HG03139 (cell line): ENCODE measurements at regions not wholly inside any gene's neighbourhood (a gene's known extent, or its start where the extent isn't known, plus 50 kb on each side); places are given as distances from the start of the nearest gene placed in this dataset.
A peak's percentile ranks its signal among the peaks of the same experiment; 100 is the strongest.

Experiments
- ATAC-seq: cut with Tn5 transposase; IDR thresholded peaks from one replicate; pipeline ENCODE4 v1.9.1; 2021; ENCODE audit not compliant: unreplicated experiment

GRCh38 chr3:160162440-160162839 lies 62.8 kb upstream of the C3orf80 start:
- ATAC-seq, result no peak

DNA sequence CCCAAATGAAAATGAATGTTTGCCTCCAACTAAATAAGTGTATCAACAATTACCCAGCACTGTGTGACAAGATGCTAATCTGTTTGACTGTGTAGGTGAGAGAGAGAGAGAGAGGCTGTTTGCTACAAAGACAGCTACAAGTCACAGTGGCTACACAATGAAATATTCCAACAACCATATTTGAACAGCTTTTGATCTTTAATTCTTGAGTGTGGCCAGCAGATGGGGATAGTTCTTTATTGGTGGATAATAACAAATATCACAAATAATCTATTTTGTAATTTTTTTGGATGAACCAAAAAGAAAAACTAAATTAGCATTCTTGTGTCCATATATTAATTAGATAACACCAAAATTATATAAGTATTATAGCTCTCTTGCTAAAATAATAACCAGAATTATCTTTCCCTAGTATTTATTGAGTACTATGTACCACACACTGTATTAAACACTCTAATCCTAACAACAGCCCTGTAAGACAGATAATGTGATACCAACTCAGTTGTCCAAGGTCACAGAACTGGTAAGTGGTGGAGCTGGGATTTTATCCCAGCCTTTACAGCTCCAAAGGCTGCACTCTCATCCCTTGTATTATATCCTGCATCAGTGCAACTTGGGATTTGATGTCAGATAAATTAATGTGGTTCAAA lies 61.9 kb upstream of the C3orf80 start:
- no peak for ATAC-seq

DNA sequence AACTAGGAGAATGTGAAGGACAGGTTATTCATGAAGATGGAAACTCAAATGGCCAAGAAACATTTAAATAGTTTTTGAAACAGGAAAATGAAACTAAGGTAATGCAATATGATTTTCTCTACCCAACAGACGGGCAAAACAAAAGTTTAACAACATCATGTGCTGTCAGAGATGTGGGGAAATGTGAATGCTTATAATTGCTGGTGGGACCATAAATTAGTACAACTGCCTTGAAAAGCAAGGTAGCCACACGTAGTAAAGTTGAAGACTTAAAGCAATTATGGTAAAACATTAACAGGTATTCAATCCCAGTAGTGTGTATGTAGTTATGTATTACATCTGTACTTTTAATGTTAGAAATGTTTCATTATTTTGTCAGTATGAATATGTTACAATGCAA lies 57.0 kb upstream of the C3orf80 start:
- no peak for ATAC-seq

GRCh38 chr3:160169139-160169976 lies 55.9 kb upstream of the C3orf80 start:
- ATAC-seq, result no peak

DNA sequence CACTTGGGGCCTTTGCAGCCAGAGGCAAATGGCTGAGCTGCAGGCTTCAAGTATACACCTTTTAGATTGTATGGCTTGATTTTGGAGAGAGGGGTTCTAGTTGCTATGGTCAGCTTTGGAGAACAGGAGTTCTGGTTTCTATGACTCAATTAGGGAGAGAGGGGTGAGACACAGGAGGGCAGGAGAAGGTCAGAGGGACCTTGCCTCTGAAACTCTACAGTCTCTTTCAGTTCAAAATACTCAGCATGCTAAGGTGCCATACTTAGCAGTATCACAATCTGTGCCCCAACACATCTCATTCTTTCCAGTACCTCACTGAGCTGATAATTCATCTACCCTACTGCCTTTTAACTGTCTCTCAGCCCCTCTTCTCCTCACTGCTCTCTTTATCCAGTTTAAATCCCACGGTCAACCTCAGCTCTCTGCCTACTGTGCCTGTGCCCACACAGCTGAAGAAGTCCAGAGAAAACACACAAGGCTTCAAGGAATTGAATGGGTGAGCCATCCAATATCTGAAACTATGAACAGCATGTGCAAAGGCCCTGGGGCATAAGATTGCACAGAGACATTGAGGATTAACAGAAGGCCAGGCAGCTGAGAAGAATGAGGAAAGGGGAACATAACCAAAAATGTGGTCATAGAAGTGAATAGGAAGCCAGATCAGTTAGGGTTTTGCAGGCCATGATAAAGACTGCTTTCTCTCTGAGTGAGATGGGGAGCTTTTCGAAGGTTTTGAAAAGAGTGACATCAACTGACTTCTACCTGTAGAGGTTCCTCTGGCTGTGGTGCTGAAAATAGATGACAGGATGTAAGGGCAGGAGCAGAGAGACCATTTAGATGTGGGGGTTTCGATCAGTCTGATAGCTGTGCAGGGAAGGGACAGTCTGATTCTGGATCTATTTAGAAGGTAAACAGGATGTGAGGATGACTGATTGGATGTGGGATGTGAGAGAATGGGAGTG lies 54.5 kb upstream of the C3orf80 start:
- ATAC-seq, result peak; percentile 55

DNA sequence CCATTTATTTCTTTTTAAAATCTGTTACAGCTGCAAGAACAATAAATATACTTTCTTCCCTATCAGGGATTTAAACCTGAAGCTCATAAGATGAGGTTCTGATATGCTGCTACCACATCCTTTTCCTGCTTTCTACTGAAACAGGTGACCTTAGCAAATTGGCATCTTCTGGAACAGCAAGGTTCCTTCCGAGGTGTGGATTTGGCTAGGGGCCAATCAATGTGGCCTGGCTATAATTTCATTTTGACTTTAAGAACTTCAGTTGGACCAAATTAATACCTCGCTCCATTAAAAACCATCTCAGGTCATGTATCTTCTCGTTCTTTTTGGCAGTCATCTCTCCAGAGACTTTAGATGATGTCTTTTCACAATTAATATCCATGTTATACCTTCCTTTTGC lies 53.4 kb upstream of the C3orf80 start:
- ATAC-seq, result no peak

DNA sequence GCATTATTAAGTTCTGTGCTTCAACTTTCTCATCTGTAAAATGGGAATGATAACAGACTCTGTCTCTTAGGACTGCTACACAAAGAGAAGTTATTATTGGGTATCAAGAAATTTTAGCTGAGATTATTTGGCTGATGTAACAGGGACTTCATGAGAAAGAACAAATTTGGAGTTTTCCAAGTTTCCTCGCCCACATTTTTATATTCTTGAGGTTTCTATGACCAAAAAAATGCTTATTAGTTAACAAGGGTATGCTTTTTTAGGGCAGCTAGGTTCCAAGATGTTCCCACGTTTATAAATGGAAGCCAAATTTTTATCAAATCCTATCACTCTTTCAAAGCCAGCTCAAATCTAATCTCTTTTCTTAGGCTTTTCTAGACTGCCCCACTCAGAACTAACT lies 50.6 kb upstream of the C3orf80 start:
- no peak for ATAC-seq
